ENCODE measurements at regions not wholly inside any gene's neighbourhood (a gene's known extent, or its start where the extent isn't known, plus 50 kb on each side); places are given as distances from the start of the nearest gene placed in this dataset.

- no peaks in the 10 kb centered on the region for H3K4me1 ChIP-seq (ENCODE audit: control insufficient read depth in 2 of 2, insufficient read depth in 2 of 2, low read length in 2 of 2)
- no peak overlapping the region for H3K4me3 ChIP-seq (ENCODE audit: low read length in 2 of 2)
- no peaks in the 10 kb centered on the region for H3K9me3 ChIP-seq (ENCODE audit: control insufficient read depth in 2 of 2, insufficient read depth in 1 of 2, low read length in 1 of 2)
- WGBS = 93% methylated on average over 4 of the region's 4 CpGs
- H3K27me3 ChIP-seq (ENCODE audit: control insufficient read depth in 2 of 2, insufficient read depth in 1 of 2, low read length in 1 of 2) = no peaks in the 10 kb centered on the region
- no peak overlapping the region for H3K27ac ChIP-seq (ENCODE audit: low read depth in 1 of 2, low read length in 1 of 2)
- H3K36me3 ChIP-seq (ENCODE audit: control insufficient read depth in 2 of 2, insufficient read depth in 2 of 2, low read length in 1 of 2) = no peaks in the 10 kb centered on the region
- no peak for DNase-seq (ENCODE audit: low read depth in 6 of 9, low spot score in 9 of 9)
These were observed 530.1 kb downstream of the SOX11 start for GRCh38 chr2:6222296-6222695.

GRCh38 chr2:6224267-6224666 lies 532.1 kb downstream of the SOX11 start:
- 68% methylated on average over 4 of the region's 4 CpGs for WGBS

GRCh38 chr2:6228251-6228650 lies 536.1 kb downstream of the SOX11 start:
- no peak for DNase-seq (ENCODE audit: low read depth in 6 of 9, low spot score in 9 of 9)
- WGBS = 83% methylated on average over 2 of the region's 2 CpGs

More at GRCh38 chr2:6224267-6224666, 532.1 kb downstream of the SOX11 start:
- Histone ChIP-seq H3K4me3 (ENCODE audit: low read length in 2 of 2) (no peak overlapping the region), H3K27me3 (ENCODE audit: control insufficient read depth in 2 of 2, insufficient read depth in 1 of 2, low read length in 1 of 2) (no peaks in the 10 kb centered on the region), H3K36me3 (ENCODE audit: control insufficient read depth in 2 of 2, insufficient read depth in 2 of 2, low read length in 1 of 2) (no peaks in the 10 kb centered on the region), H3K9me3 (ENCODE audit: control insufficient read depth in 2 of 2, insufficient read depth in 1 of 2, low read length in 1 of 2) (no peaks in the 10 kb centered on the region), H3K4me1 (ENCODE audit: control insufficient read depth in 2 of 2, insufficient read depth in 2 of 2, low read length in 2 of 2) (no peaks in the 10 kb centered on the region), H3K27ac (ENCODE audit: low read depth in 1 of 2, low read length in 1 of 2) (no peak overlapping the region)
- no peak for DNase-seq (ENCODE audit: low read depth in 6 of 9, low spot score in 9 of 9)

GRCh38 chr2:6231166-6231565 lies 539.0 kb downstream of the SOX11 start:
- no peak for DNase-seq (ENCODE audit: low read depth in 6 of 9, low spot score in 9 of 9)
- H3K9me3 ChIP-seq (ENCODE audit: control insufficient read depth in 2 of 2, insufficient read depth in 1 of 2, low read length in 1 of 2) = no peaks in the 10 kb centered on the region
- no peaks in the 10 kb centered on the region for H3K27me3 ChIP-seq (ENCODE audit: control insufficient read depth in 2 of 2, insufficient read depth in 1 of 2, low read length in 1 of 2)
- no peak overlapping the region for H3K27ac ChIP-seq (ENCODE audit: low read depth in 1 of 2, low read length in 1 of 2)
- 98% methylated on average over 5 of the region's 5 CpGs for WGBS
- no peaks in the 10 kb centered on the region for H3K36me3 ChIP-seq (ENCODE audit: control insufficient read depth in 2 of 2, insufficient read depth in 2 of 2, low read length in 1 of 2)
- no peak overlapping the region for H3K4me3 ChIP-seq (ENCODE audit: low read length in 2 of 2)
- H3K4me1 ChIP-seq (ENCODE audit: control insufficient read depth in 2 of 2, insufficient read depth in 2 of 2, low read length in 2 of 2) = no peaks in the 10 kb centered on the region

More at GRCh38 chr2:6228251-6228650, 536.1 kb downstream of the SOX11 start:
- Histone ChIP-seq H3K9me3 (ENCODE audit: control insufficient read depth in 2 of 2, insufficient read depth in 1 of 2, low read length in 1 of 2) (no peaks in the 10 kb centered on the region), H3K4me3 (ENCODE audit: low read length in 2 of 2) (no peak overlapping the region), H3K36me3 (ENCODE audit: control insufficient read depth in 2 of 2, insufficient read depth in 2 of 2, low read length in 1 of 2) (no peaks in the 10 kb centered on the region), H3K4me1 (ENCODE audit: control insufficient read depth in 2 of 2, insufficient read depth in 2 of 2, low read length in 2 of 2) (no peaks in the 10 kb centered on the region), H3K27ac (ENCODE audit: low read depth in 1 of 2, low read length in 1 of 2) (no peak overlapping the region), H3K27me3 (ENCODE audit: control insufficient read depth in 2 of 2, insufficient read depth in 1 of 2, low read length in 1 of 2) (no peaks in the 10 kb centered on the region)

GRCh38 chr2:6233993-6234392 lies 541.8 kb downstream of the SOX11 start:
- DNase-seq (ENCODE audit: low read depth in 6 of 9, low spot score in 9 of 9) = no peak
- Histone ChIP-seq H3K4me3 (ENCODE audit: low read length in 2 of 2) (no peak overlapping the region), H3K27ac (ENCODE audit: low read depth in 1 of 2, low read length in 1 of 2) (no peak overlapping the region), H3K4me1 (ENCODE audit: control insufficient read depth in 2 of 2, insufficient read depth in 2 of 2, low read length in 2 of 2) (no peaks in the 10 kb centered on the region), H3K27me3 (ENCODE audit: control insufficient read depth in 2 of 2, insufficient read depth in 1 of 2, low read length in 1 of 2) (no peaks in the 10 kb centered on the region), H3K36me3 (ENCODE audit: control insufficient read depth in 2 of 2, insufficient read depth in 2 of 2, low read length in 1 of 2) (no peaks in the 10 kb centered on the region), H3K9me3 (ENCODE audit: control insufficient read depth in 2 of 2, insufficient read depth in 1 of 2, low read length in 1 of 2) (peaks cover 0 to 7% of the 10 kb centered on the region in 2 donors)
- WGBS = 90% methylated on average over 4 of the region's 4 CpGs

- no peak overlapping the region for H3K4me3 ChIP-seq (ENCODE audit: low read length in 2 of 2)
- no peaks in the 10 kb centered on the region for H3K27me3 ChIP-seq (ENCODE audit: control insufficient read depth in 2 of 2, insufficient read depth in 1 of 2, low read length in 1 of 2)
- no peaks in the 10 kb centered on the region for H3K4me1 ChIP-seq (ENCODE audit: control insufficient read depth in 2 of 2, insufficient read depth in 2 of 2, low read length in 2 of 2)
- no peak for DNase-seq (ENCODE audit: low read depth in 6 of 9, low spot score in 9 of 9)
- peaks cover 0 to 7% of the 10 kb centered on the region in 2 donors for H3K9me3 ChIP-seq (ENCODE audit: control insufficient read depth in 2 of 2, insufficient read depth in 1 of 2, low read length in 1 of 2)
- H3K27ac ChIP-seq (ENCODE audit: low read depth in 1 of 2, low read length in 1 of 2) = no peak overlapping the region
- H3K36me3 ChIP-seq (ENCODE audit: control insufficient read depth in 2 of 2, insufficient read depth in 2 of 2, low read length in 1 of 2) = no peaks in the 10 kb centered on the region
- WGBS = 87% methylated on average over 3 of the region's 3 CpGs
These were observed 542.5 kb downstream of the SOX11 start for GRCh38 chr2:6234702-6235101.

- H3K27ac ChIP-seq (ENCODE audit: low read depth in 1 of 2, low read length in 1 of 2) = no peak overlapping the region
- no peak for DNase-seq (ENCODE audit: low read depth in 6 of 9, low spot score in 9 of 9)
These were observed 544.1 kb downstream of the SOX11 start for GRCh38 chr2:6236317-6236716.

GRCh38 chr2:6237039-6237660 lies 545.0 kb downstream of the SOX11 start:
- no peak for DNase-seq (ENCODE audit: low read depth in 6 of 9, low spot score in 9 of 9)
- Histone ChIP-seq H3K36me3 (ENCODE audit: control insufficient read depth in 2 of 2, insufficient read depth in 2 of 2, low read length in 1 of 2) (no peaks in the 10 kb centered on the region), H3K4me1 (ENCODE audit: control insufficient read depth in 2 of 2, insufficient read depth in 2 of 2, low read length in 2 of 2) (no peaks in the 10 kb centered on the region), H3K9me3 (ENCODE audit: control insufficient read depth in 2 of 2, insufficient read depth in 1 of 2, low read length in 1 of 2) (peaks cover 0 to 7% of the 10 kb centered on the region in 2 donors), H3K27ac (ENCODE audit: low read depth in 1 of 2, low read length in 1 of 2) (no peak overlapping the region), H3K4me3 (ENCODE audit: low read length in 2 of 2) (no peak overlapping the region), H3K27me3 (ENCODE audit: control insufficient read depth in 2 of 2, insufficient read depth in 1 of 2, low read length in 1 of 2) (no peaks in the 10 kb centered on the region)
- 93% methylated on average over 8 of the region's 8 CpGs for WGBS

More at GRCh38 chr2:6236317-6236716, 544.1 kb downstream of the SOX11 start:
- Histone ChIP-seq H3K36me3 (ENCODE audit: control insufficient read depth in 2 of 2, insufficient read depth in 2 of 2, low read length in 1 of 2) (no peaks in the 10 kb centered on the region), H3K9me3 (ENCODE audit: control insufficient read depth in 2 of 2, insufficient read depth in 1 of 2, low read length in 1 of 2) (peaks cover 0 to 7% of the 10 kb centered on the region in 2 donors), H3K4me3 (ENCODE audit: low read length in 2 of 2) (no peak overlapping the region), H3K27me3 (ENCODE audit: control insufficient read depth in 2 of 2, insufficient read depth in 1 of 2, low read length in 1 of 2) (no peaks in the 10 kb centered on the region), H3K4me1 (ENCODE audit: control insufficient read depth in 2 of 2, insufficient read depth in 2 of 2, low read length in 2 of 2) (no peaks in the 10 kb centered on the region)
- WGBS = 82% methylated on average over 5 of the region's 5 CpGs

- H3K4me3 ChIP-seq (ENCODE audit: low read length in 2 of 2) = no peak overlapping the region
- no peaks in the 10 kb centered on the region for H3K4me1 ChIP-seq (ENCODE audit: control insufficient read depth in 2 of 2, insufficient read depth in 2 of 2, low read length in 2 of 2)
- DNase-seq (ENCODE audit: low read depth in 6 of 9, low spot score in 9 of 9) = no peak
- WGBS = 91% methylated on average over 5 of the region's 5 CpGs
- H3K27me3 ChIP-seq (ENCODE audit: control insufficient read depth in 2 of 2, insufficient read depth in 1 of 2, low read length in 1 of 2) = no peaks in the 10 kb centered on the region
- no peaks in the 10 kb centered on the region for H3K36me3 ChIP-seq (ENCODE audit: control insufficient read depth in 2 of 2, insufficient read depth in 2 of 2, low read length in 1 of 2)
- no peak overlapping the region for H3K27ac ChIP-seq (ENCODE audit: low read depth in 1 of 2, low read length in 1 of 2)
- no peaks in the 10 kb centered on the region for H3K9me3 ChIP-seq (ENCODE audit: control insufficient read depth in 2 of 2, insufficient read depth in 1 of 2, low read length in 1 of 2)
These were observed 557.4 kb downstream of the SOX11 start for GRCh38 chr2:6249557-6249956.
